Hepatocyte (in vitro differentiated cells): ENCODE measurements at regions not wholly inside any gene's neighbourhood (a gene's known extent, or its start where the extent isn't known, plus 50 kb on each side); places are given as distances from the start of the nearest gene placed in this dataset.

Source experiments
- DNase-seq: peaks from one replicate; pipeline ENCODE4 v3.0.0-alpha.2; 2016; ENCODE audit warnings: low spot score
- H2AFZ ChIP-seq: fragments of 200-600 bp; sonication (generic); 2 replicates; pipeline ENCODE4 v1.6.0; 2016; ENCODE audit warnings: antibody characterized with exemption, mild to moderate bottlenecking
- H3K27ac ChIP-seq: fragments of 200-600 bp; sonication (generic); 2 replicates; pipeline ENCODE4 v1.5.1; 2016; ENCODE audit warnings: mild to moderate bottlenecking
- H3K27me3 ChIP-seq: fragments of 200-600 bp; sonication (generic); 2 replicates; pipeline ENCODE4 v1.6.1; 2016
- H3K36me3 ChIP-seq: fragments of 200-600 bp; sonication (generic); replicated peaks from 2 replicates; pipeline ENCODE4 v1.5.1; 2016; ENCODE audit warnings: low read depth; ENCODE audit not compliant: insufficient read depth
- H3K4me1 ChIP-seq: fragments of 200-600 bp; sonication (generic); 2 replicates; pipeline ENCODE4 v1.5.1; 2016; ENCODE audit warnings: mild to moderate bottlenecking, moderate library complexity; ENCODE audit not compliant: insufficient read depth
- H3K4me2 ChIP-seq: fragments of 200-600 bp; sonication (generic); 2 replicates; pipeline ENCODE4 v1.6.0; 2016
- H3K4me3 ChIP-seq: fragments of 200-600 bp; sonication (generic); 2 replicates; pipeline ENCODE4 v1.5.1; 2016; ENCODE audit warnings: mild to moderate bottlenecking
- H3K79me2 ChIP-seq: fragments of 200-600 bp; sonication (generic); 2 replicates; pipeline ENCODE4 v1.6.0; 2017; ENCODE audit warnings: mild to moderate bottlenecking
- H3K9me2 ChIP-seq: fragments of 200-600 bp; sonication (generic); replicated peaks from 2 replicates; pipeline ENCODE4 v1.6.0; 2017; ENCODE audit warnings: mild to moderate bottlenecking; ENCODE audit not compliant: insufficient read depth
- H3K9me3 ChIP-seq: fragments of 200-600 bp; sonication (generic); 2 replicates; pipeline ENCODE4 v1.5.1; 2016; ENCODE audit warnings: low read depth, mild to moderate bottlenecking
- H4K20me1 ChIP-seq: fragments of 200-600 bp; sonication (generic); 2 replicates; pipeline ENCODE4 v1.6.0; 2016; ENCODE audit warnings: mild to moderate bottlenecking; ENCODE audit not compliant: insufficient read depth, poor library complexity, severe bottlenecking
- EZH2 ChIP-seq: fragments of 200-600 bp; sonication (generic); IDR thresholded peaks from 2 replicates; pipeline ENCODE4 v1.6.1; 2016; ENCODE audit warnings: antibody characterized with exemption, mild to moderate bottlenecking, borderline replicate concordance
- EZH2phosphoT487 ChIP-seq: fragments of 200-600 bp; sonication (generic); IDR thresholded peaks from one replicate; pipeline ENCODE4 v1.6.1; 2018; ENCODE audit warnings: antibody characterized with exemption, mild to moderate bottlenecking, low read depth, moderate library complexity; ENCODE audit not compliant: unreplicated experiment, severe bottlenecking
- WGBS: methylation state at CpG from one replicate; pipeline ENCODE4 v1.1.6; 2016; ENCODE audit warnings: low lambda C conversion rate; ENCODE audit errors: missing lambda C conversion rate; 5-methylcytosine and 5-hydroxymethylcytosine counted together
- TF ChIP-seq, protein P1 (sequence below): fragments of 200-600 bp; sonication (generic); IDR thresholded peaks from 2 replicates; pipeline ENCODE4 v1.5.1; 2016; ENCODE audit warnings: antibody characterized with exemption, mild to moderate bottlenecking; ENCODE audit not compliant: poor library complexity

DNA sequence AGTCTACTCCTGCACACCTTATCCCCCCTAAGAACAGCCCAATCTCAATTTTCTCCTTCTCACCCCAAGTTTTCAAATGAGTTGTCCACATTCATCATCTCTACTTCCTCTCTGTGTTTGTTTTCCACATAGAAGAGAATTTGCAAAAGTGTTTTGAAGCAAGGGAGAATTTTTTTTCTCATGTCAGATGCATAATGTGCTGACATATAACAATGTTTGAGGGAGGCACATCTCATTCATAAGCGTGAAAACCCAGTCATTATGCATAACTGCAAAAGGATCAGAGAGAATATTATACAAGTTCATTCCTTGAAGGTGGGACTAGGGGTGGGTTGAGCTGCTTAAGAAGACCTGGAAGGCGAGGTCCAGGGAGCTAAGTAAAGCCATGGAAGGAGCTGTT is 80.8 kb upstream of the SLC1A4 start:
- TF ChIP-seq EZH2 (no peak), EZH2phosphoT487 (no peak)
- TF ChIP-seq, protein P1, sequence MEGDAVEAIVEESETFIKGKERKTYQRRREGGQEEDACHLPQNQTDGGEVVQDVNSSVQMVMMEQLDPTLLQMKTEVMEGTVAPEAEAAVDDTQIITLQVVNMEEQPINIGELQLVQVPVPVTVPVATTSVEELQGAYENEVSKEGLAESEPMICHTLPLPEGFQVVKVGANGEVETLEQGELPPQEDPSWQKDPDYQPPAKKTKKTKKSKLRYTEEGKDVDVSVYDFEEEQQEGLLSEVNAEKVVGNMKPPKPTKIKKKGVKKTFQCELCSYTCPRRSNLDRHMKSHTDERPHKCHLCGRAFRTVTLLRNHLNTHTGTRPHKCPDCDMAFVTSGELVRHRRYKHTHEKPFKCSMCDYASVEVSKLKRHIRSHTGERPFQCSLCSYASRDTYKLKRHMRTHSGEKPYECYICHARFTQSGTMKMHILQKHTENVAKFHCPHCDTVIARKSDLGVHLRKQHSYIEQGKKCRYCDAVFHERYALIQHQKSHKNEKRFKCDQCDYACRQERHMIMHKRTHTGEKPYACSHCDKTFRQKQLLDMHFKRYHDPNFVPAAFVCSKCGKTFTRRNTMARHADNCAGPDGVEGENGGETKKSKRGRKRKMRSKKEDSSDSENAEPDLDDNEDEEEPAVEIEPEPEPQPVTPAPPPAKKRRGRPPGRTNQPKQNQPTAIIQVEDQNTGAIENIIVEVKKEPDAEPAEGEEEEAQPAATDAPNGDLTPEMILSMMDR, result no peak
- Histone ChIP-seq H3K9me3 (no peaks in the 10 kb centered on the region), H3K4me2 (no peak overlapping the region), H3K4me3 (no peak overlapping the region), H3K79me2 (no peaks in the 10 kb centered on the region), H3K27ac (no peak overlapping the region), H3K36me3 (no peaks in the 10 kb centered on the region), H3K27me3 (no peaks in the 10 kb centered on the region), H3K4me1 (no peaks in the 10 kb centered on the region), H3K9me2 (no peaks in the 10 kb centered on the region), H2AFZ (no peak overlapping the region), H4K20me1 (no peaks in the 10 kb centered on the region)
- 92% methylated on average over 2 of the region's 2 CpGs for WGBS
- no peak for DNase-seq

- no peaks in the 10 kb centered on the region for H3K9me3 ChIP-seq
- no peaks in the 10 kb centered on the region for H3K4me1 ChIP-seq
- no peaks in the 10 kb centered on the region for H3K27me3 ChIP-seq
- H3K36me3 ChIP-seq, result no peaks in the 10 kb centered on the region
- no peaks in the 10 kb centered on the region for H3K9me2 ChIP-seq
- WGBS, result 68% methylated on average over 4 of the region's 4 CpGs
- TF ChIP-seq EZH2 (no peak), EZH2phosphoT487 (no peak)
- TF ChIP-seq, protein P1, result no peak
- no peak overlapping the region for H3K4me3 ChIP-seq
- H4K20me1 ChIP-seq, result no peaks in the 10 kb centered on the region
- no peak overlapping the region for H3K27ac ChIP-seq
- no peak overlapping the region for H2AFZ ChIP-seq
- DNase-seq, result no peak
- no peak overlapping the region for H3K4me2 ChIP-seq
- no peaks in the 10 kb centered on the region for H3K79me2 ChIP-seq
Measured at GRCh38 chr2:64910523-64910922, 78.7 kb upstream of the SLC1A4 start.

GRCh38 chr2:64910972-64911433 is 78.2 kb upstream of the SLC1A4 start:
- no peak for DNase-seq
- H3K27me3 ChIP-seq, result no peaks in the 10 kb centered on the region

More at GRCh38 chr2:64910972-64911433, 78.2 kb upstream of the SLC1A4 start:
- Histone ChIP-seq H3K79me2 (no peaks in the 10 kb centered on the region), H2AFZ (no peak overlapping the region), H3K9me3 (no peaks in the 10 kb centered on the region), H4K20me1 (no peaks in the 10 kb centered on the region), H3K36me3 (no peaks in the 10 kb centered on the region), H3K4me1 (no peaks in the 10 kb centered on the region), H3K9me2 (no peaks in the 10 kb centered on the region), H3K4me3 (no peak overlapping the region), H3K4me2 (no peak overlapping the region), H3K27ac (no peak overlapping the region)
- WGBS, result 73% methylated on average over 1 of the region's 1 CpG
- TF ChIP-seq, protein P1, result no peak
- TF ChIP-seq EZH2phosphoT487 (no peak), EZH2 (no peak)
